Activated CD4-positive, CD25-positive, alpha-beta regulatory T cell treated with anti-CD3 and anti-CD28 coated beads, Interleukin-2, amount 50 U/mL, for 16 hours (primary cell): ENCODE measurements at regions not wholly inside any gene's neighbourhood (a gene's known extent, or its start where the extent isn't known, plus 50 kb on each side); places are given as distances from the start of the nearest gene placed in this dataset.

ENCODE experiments used
- DNase-seq: peaks from one replicate; pipeline ENCODE4 v3.0.0-alpha.2; 2020; ENCODE audit warnings: low read depth, low spot score

- no peak for DNase-seq
Measured at GRCh38 chr2:120401275-120402066, 55.5 kb downstream of the INHBB start.

- DNase-seq = no peak
Measured at GRCh38 chr2:120402067-120402433, 56.1 kb downstream of the INHBB start.

- DNase-seq = no peak
Measured at GRCh38 chr2:120402508-120402907, 56.6 kb downstream of the INHBB start.

GRCh38 chr2:120403261-120403660 lies 57.3 kb downstream of the INHBB start:
- DNase-seq = no peak

- DNase-seq = no peak
Measured at GRCh38 chr2:120403676-120404075, 57.7 kb downstream of the INHBB start.

GRCh38 chr2:120404274-120404673 lies 58.3 kb downstream of the INHBB start:
- no peak for DNase-seq

- no peak for DNase-seq
Measured at GRCh38 chr2:120404941-120405758, 59.2 kb downstream of the INHBB start.

- DNase-seq = no peak
Measured at GRCh38 chr2:120405759-120406099, 59.8 kb downstream of the INHBB start.

GRCh38 chr2:120406566-120406965 lies 60.6 kb downstream of the INHBB start:
- DNase-seq = no peak

- no peak for DNase-seq
Measured at GRCh38 chr2:120410487-120410886, 64.6 kb downstream of the INHBB start.

GRCh38 chr2:120415060-120415459 lies 69.1 kb downstream of the INHBB start:
- no peak for DNase-seq

GRCh38 chr2:120415728-120416509 lies 70.0 kb downstream of the INHBB start:
- no peak for DNase-seq

- no peak for DNase-seq
Measured at GRCh38 chr2:120418174-120418787, 72.3 kb downstream of the INHBB start.

GRCh38 chr2:120419073-120419472 lies 73.1 kb downstream of the INHBB start:
- no peak for DNase-seq

GRCh38 chr2:120419955-120420354 lies 74.0 kb downstream of the INHBB start:
- DNase-seq = no peak

- DNase-seq = no peak
Measured at GRCh38 chr2:120421126-120421829, 75.3 kb downstream of the INHBB start.

GRCh38 chr2:120421830-120422175 lies 75.9 kb downstream of the INHBB start:
- no peak for DNase-seq

GRCh38 chr2:120422465-120423160 lies 76.7 kb downstream of the INHBB start:
- DNase-seq = no peak

- DNase-seq = no peak
Measured at GRCh38 chr2:120423167-120423943, 77.4 kb downstream of the INHBB start.

- DNase-seq = no peak
Measured at GRCh38 chr2:120424274-120424796, 78.4 kb downstream of the INHBB start.
